ENCODE measurements at regions not wholly inside any gene's neighbourhood (a gene's known extent, or its start where the extent isn't known, plus 50 kb on each side); places are given as distances from the start of the nearest gene placed in this dataset.

GRCh38 chr7:4566714-4567113, 115.4 kb upstream of the FOXK1 start:
- TF ChIP-seq CTCF (IDR thresholded peaks at IDR 0.05) (no peak), POLR2AphosphoS5 (IDR thresholded peaks at IDR 0.05) (no peak), POLR2A (IDR thresholded peaks at IDR 0.05) (no peak), EP300 (IDR thresholded peaks at IDR 0.05) (no peak)
